ENCODE measurements at regions not wholly inside any gene's neighbourhood (a gene's known extent, or its start where the extent isn't known, plus 50 kb on each side); places are given as distances from the start of the nearest gene placed in this dataset.

GRCh38 chr2:115904516-115904915, 1462.1 kb downstream of the DPP10 start:
- Histone ChIP-seq H3K4me2 (no peak overlapping the region), H3K36me3 (no peaks in the 10 kb centered on the region), H3K27ac (no peak overlapping the region), H3K9ac (no peak overlapping the region), H4K20me1 (no peaks in the 10 kb centered on the region), H3K27me3 (no peaks in the 10 kb centered on the region), H3K4me3 (no peak overlapping the region), H3K4me1 (no peaks in the 10 kb centered on the region), H3K9me3 (replicated peaks in 1 of 11) (no peaks in the 10 kb centered on the region)
- TF ChIP-seq Cebpa-rat (IDR thresholded peaks at IDR 0.05): no peak

GRCh38 chr2:115908731-115909130, 1466.3 kb downstream of the DPP10 start:
- H3K9me3 ChIP-seq (replicated peaks in 1 of 11): no peaks in the 10 kb centered on the region
- no peak for TF ChIP-seq Cebpa-rat (IDR thresholded peaks at IDR 0.05)

GRCh38 chr2:115910270-115910669, 1467.8 kb downstream of the DPP10 start:
- no peaks in the 10 kb centered on the region for H3K4me1 ChIP-seq
- no peak overlapping the region for H3K4me2 ChIP-seq
- no peak overlapping the region for H3K9ac ChIP-seq
- no peaks in the 10 kb centered on the region for H4K20me1 ChIP-seq
- no peak for TF ChIP-seq Cebpa-rat (IDR thresholded peaks at IDR 0.05)
- no peaks in the 10 kb centered on the region for H3K27me3 ChIP-seq
- H3K9me3 ChIP-seq (replicated peaks in 1 of 11): no peaks in the 10 kb centered on the region
- H3K4me3 ChIP-seq: no peak overlapping the region
- no peaks in the 10 kb centered on the region for H3K36me3 ChIP-seq
- no peak overlapping the region for H3K27ac ChIP-seq

More at GRCh38 chr2:115908731-115909130, 1466.3 kb downstream of the DPP10 start:
- Histone ChIP-seq H3K27me3 (no peaks in the 10 kb centered on the region), H3K27ac (no peak overlapping the region), H3K9ac (no peak overlapping the region), H3K4me2 (no peak overlapping the region), H4K20me1 (no peaks in the 10 kb centered on the region), H3K4me3 (no peak overlapping the region), H3K36me3 (no peaks in the 10 kb centered on the region), H3K4me1 (no peaks in the 10 kb centered on the region)

- no peak for TF ChIP-seq Cebpa-rat (IDR thresholded peaks at IDR 0.05)
- Histone ChIP-seq H3K9ac (no peak overlapping the region), H3K36me3 (no peaks in the 10 kb centered on the region), H3K9me3 (replicated peaks in 1 of 11) (no peaks in the 10 kb centered on the region), H3K27me3 (no peaks in the 10 kb centered on the region), H3K4me1 (no peaks in the 10 kb centered on the region), H4K20me1 (no peaks in the 10 kb centered on the region), H3K27ac (no peak overlapping the region), H3K4me3 (no peak overlapping the region), H3K4me2 (no peak overlapping the region)
These were observed 1471.5 kb downstream of the DPP10 start for GRCh38 chr2:115913921-115914320.

GRCh38 chr2:115921541-115921940, 1479.1 kb downstream of the DPP10 start:
- peaks cover 0 to 5% (median 0%) of the 10 kb centered on the region in 11 experiments; a peak in 2 of 22 replicates for H3K9me3 ChIP-seq (replicated peaks in 1 of 11)
- H3K4me1 ChIP-seq: no peaks in the 10 kb centered on the region
- no peak overlapping the region for H3K27ac ChIP-seq
- no peaks in the 10 kb centered on the region for H3K36me3 ChIP-seq
- no peak overlapping the region for H3K9ac ChIP-seq
- TF ChIP-seq Cebpa-rat (IDR thresholded peaks at IDR 0.05): no peak
- no peak overlapping the region for H3K4me2 ChIP-seq
- H3K27me3 ChIP-seq: no peaks in the 10 kb centered on the region
- H4K20me1 ChIP-seq: no peaks in the 10 kb centered on the region
- no peak overlapping the region for H3K4me3 ChIP-seq

GRCh38 chr2:115939902-115940301, 1497.5 kb downstream of the DPP10 start:
- H3K4me1 ChIP-seq: no peaks in the 10 kb centered on the region
- no peak overlapping the region for H3K4me3 ChIP-seq
- H3K36me3 ChIP-seq: no peaks in the 10 kb centered on the region
- TF ChIP-seq Cebpa-rat (IDR thresholded peaks at IDR 0.05): no peak
- H4K20me1 ChIP-seq: no peaks in the 10 kb centered on the region
- no peaks in the 10 kb centered on the region for H3K27me3 ChIP-seq
- no peaks in the 10 kb centered on the region for H3K9me3 ChIP-seq (replicated peaks in 1 of 11)
- no peak overlapping the region for H3K9ac ChIP-seq
- H3K4me2 ChIP-seq: no peak overlapping the region
- no peak overlapping the region for H3K27ac ChIP-seq

GRCh38 chr2:115942800-115943199, 1500.4 kb downstream of the DPP10 start:
- Histone ChIP-seq H3K4me1 (peaks cover 0 to 10% (median 0%) of the 10 kb centered on the region in 10 experiments; a peak in 8 of 20 replicates), H3K36me3 (no peaks in the 10 kb centered on the region), H3K27me3 (no peaks in the 10 kb centered on the region), H3K4me2 (no peak overlapping the region), H3K4me3 (no peak overlapping the region), H4K20me1 (no peaks in the 10 kb centered on the region), H3K9ac (no peak overlapping the region), H3K9me3 (replicated peaks in 1 of 11) (no peaks in the 10 kb centered on the region), H3K27ac (no peak overlapping the region)
- no peak for TF ChIP-seq Cebpa-rat (IDR thresholded peaks at IDR 0.05)

- Histone ChIP-seq H3K27me3 (no peaks in the 10 kb centered on the region), H3K36me3 (no peaks in the 10 kb centered on the region), H3K9ac (no peak overlapping the region), H3K4me3 (no peak overlapping the region), H4K20me1 (no peaks in the 10 kb centered on the region), H3K4me2 (0 out of 22 replicates have a peak overlapping the region, but pooled peaks of 1 of the 11 experiments have one; percentile 43), H3K4me1 (peaks cover 0 to 10% (median 3%) of the 10 kb centered on the region in 10 experiments; a peak in 9 of 20 replicates), H3K9me3 (replicated peaks in 1 of 11) (no peaks in the 10 kb centered on the region), H3K27ac (no peak overlapping the region)
- TF ChIP-seq Cebpa-rat (IDR thresholded peaks at IDR 0.05): no peak
These were observed 1503.9 kb downstream of the DPP10 start for GRCh38 chr2:115946341-115946740.

- H4K20me1 ChIP-seq: no peaks in the 10 kb centered on the region
- H3K9ac ChIP-seq: no peak overlapping the region
- H3K27ac ChIP-seq: no peak overlapping the region
- peak overlapping the region in 4 of 11 experiments; percentile 3 to 43 (median 4); a peak in 2 of 22 replicates for H3K4me2 ChIP-seq
- TF ChIP-seq Cebpa-rat (IDR thresholded peaks at IDR 0.05): no peak
- no peaks in the 10 kb centered on the region for H3K27me3 ChIP-seq
- H3K4me1 ChIP-seq: peaks cover 0 to 10% (median 3%) of the 10 kb centered on the region in 10 experiments; a peak in 9 of 20 replicates
- no peak overlapping the region for H3K4me3 ChIP-seq
- no peaks in the 10 kb centered on the region for H3K36me3 ChIP-seq
- no peaks in the 10 kb centered on the region for H3K9me3 ChIP-seq (replicated peaks in 1 of 11)
These were observed 1504.5 kb downstream of the DPP10 start for GRCh38 chr2:115946891-115947290.

- Histone ChIP-seq H3K9ac (no peak overlapping the region), H3K27ac (no peak overlapping the region), H3K36me3 (no peaks in the 10 kb centered on the region), H3K27me3 (no peaks in the 10 kb centered on the region), H4K20me1 (no peaks in the 10 kb centered on the region), H3K4me2 (no peak overlapping the region), H3K9me3 (replicated peaks in 1 of 11) (peaks cover 0 to 8% (median 1%) of the 10 kb centered on the region in 11 experiments; a peak in 8 of 22 replicates), H3K4me3 (no peak overlapping the region), H3K4me1 (no peaks in the 10 kb centered on the region)
- TF ChIP-seq Cebpa-rat (IDR thresholded peaks at IDR 0.05): no peak
These were observed 1534.5 kb downstream of the DPP10 start for GRCh38 chr2:115976916-115977315.
